CD4-positive, alpha-beta T cell treated with Interferon alpha-2 for 1 hour (primary cell): ENCODE measurements at regions not wholly inside any gene's neighbourhood (a gene's known extent, or its start where the extent isn't known, plus 50 kb on each side); places are given as distances from the start of the nearest gene placed in this dataset.
"Not testable (repeated sequence)": the region's sequence is repeated elsewhere in the genome, so short reads cannot be mapped to it uniquely, and the experiment has no call there.

Experiments used
- DNase-seq, 2 donors: peaks; one replicate each; pipeline ENCODE4 v3.0.0-alpha.2; 2020 to 2022

DNA sequence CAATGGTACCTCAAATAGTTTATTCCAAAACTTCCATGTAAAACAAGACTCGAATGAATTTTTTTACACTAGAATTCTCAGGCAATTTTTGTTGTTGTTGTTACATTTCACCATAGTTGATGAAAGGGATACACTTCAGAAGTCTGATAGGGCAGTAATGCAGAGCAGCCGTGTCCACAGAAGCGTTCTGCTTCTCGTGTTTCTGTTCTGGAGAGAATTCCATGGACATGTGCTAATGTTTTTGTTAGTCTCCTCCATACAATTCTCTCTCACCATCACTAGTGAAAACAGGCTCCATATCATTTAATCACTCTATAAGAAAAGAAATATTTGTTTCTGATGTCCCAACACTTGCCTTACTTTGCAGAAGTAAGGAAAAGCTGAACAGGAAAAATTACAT, 606.1 kb downstream of the SLC16A7 start:
- DNase-seq, result no peak

DNA sequence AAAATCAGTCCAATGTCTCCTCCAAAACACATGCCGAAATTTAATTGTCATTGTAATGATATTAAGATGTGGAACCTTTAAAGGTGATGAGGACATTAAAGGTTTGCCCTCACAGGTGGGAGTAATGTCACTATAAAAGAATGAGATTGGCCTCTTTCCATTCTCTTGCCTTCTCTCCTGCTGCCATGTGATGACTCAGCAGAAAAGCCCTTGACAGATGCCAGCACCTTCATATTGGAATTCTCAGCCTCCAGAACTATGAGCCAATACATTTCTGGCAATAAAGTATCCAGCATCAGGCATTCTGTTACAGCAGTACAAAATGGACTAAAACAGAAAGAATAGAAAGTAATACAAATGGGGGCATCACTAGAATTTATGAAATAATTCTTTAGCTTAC, 609.7 kb downstream of the SLC16A7 start:
- no peak for DNase-seq

DNA sequence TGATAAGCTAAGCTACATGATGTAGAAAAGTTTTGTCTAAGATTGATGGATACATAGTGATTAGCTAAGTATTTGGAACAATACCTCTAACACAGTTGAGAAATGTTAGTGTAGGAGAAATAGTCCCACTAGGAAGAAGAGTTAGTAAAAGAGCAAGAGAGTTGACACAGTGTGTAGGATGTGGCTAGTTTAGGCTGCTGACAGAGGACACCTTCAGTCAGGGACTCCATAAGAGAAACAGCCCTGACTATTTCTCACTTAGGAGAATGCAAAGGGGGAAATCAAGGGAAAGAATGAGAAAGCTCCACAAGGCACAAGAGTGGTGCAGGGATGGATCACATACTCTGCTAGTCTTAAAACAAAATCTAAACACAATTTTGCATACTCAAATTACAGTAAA, 613.7 kb downstream of the SLC16A7 start:
- no peak for DNase-seq

DNA sequence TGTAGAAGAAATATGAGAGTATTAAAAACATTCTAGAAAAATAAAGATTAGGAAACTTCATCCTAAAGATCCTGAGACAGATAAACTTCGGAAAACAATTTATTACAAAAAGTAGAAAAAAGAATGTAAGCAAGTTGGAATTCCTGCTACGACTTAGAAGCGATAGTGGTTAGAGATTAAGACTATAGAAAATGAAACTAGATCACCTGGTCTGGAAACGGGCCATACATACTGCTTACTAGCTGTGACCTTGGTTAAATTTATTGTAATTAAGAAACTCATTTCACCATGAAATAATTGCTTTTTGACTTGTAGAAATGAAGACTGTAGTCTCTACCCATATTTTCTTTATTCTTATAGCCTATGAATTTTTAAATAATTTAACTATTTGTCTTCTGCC, 614.1 kb downstream of the SLC16A7 start:
- DNase-seq, result no peak

DNA sequence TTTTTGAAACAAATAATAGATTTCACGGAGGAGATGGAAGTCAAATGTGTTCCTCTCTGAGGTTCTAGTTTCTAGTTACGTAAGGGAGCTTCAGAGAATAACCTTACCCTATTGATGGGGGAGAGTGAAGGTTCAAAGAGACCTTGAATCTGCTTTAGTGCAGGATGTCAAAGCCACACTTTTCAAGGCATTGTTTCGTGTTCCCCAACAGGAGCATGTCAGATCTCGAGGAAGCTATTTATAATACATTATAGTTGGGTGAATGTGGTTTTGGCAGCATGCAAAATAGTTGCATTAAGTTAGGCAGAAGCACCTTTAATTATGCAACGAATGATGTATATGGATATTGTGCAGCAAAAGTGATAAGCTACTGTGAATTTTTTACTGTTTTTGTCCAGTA, 614.9 kb downstream of the SLC16A7 start:
- no peak for DNase-seq

DNA sequence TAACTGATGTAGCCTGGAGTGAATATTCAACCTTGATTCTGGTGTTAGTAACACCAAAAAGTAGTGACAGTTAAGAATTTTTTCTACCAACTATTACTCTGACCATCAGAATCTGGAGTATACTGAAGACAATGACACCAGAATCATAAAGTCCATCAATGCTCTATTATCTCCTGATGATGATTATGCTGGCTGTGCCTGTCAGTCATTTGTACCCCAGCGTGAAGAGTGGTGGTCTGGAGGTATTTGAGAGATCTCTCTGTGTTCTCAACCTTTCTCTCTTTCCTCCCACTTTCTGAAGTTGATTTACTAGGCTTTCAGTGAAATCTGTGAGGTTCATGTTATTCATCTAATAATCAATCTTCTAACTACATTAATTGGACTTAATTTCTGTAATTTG, 615.4 kb downstream of the SLC16A7 start:
- DNase-seq, result no peak

DNA sequence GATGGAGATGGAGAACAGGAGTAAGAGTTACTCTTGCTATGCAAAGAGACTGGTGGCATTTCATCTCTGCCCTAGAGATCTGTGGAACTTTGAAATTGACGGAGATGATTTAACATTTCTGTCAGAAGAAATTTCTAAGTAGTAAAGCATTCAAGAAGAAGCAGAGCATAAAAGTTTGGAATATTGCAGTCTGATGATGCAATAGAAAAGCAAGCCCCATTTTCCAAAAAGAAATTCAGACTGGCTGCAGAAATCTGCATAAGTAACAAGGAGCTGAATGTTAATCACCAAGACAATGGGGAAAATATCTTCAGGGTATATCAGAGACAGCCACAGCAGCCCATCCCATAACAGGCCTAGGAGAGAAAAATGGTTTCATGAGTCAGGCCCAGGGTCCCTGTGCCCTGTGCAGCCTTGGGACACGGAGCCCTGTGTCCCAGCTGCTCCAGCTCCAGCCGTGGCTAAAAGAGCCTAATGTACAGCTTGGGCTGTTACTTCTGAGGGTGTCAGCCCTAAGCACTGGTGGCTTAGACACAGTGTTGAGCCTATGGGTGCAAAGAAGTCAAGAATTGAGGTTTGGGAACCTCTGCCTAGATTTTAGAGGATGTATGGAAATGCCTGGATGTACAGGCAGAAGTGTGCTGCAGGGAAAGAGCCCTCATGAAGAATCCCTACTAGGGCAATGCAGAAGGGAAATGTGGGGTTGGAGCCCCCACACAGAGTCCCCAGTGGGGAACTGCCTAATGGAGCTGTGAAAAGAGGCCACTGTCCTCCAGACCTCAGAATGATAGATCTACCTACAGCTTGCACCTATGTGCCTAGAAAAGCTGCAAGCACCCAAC, 616.6 kb downstream of the SLC16A7 start:
- no peak for DNase-seq

DNA sequence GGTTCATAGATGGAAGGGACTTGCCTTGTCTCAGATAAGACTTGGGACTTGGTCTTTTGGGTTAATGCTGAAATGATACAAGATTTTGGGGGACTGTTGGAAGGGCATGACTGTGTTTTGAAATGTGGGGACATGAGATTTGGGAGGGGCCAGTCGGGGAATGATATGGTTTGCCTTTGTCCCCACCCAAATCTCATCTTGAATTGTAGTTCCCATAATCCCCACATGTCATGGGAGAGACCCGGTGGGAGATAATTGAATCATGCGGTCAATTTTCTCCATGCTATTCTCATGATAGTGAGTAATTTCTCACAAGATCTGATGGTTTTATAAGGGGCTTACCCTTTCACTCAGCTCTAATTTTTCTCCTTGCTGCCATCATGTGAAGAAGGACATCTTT, 617.4 kb downstream of the SLC16A7 start:
- not testable (repeated sequence) for DNase-seq

DNA sequence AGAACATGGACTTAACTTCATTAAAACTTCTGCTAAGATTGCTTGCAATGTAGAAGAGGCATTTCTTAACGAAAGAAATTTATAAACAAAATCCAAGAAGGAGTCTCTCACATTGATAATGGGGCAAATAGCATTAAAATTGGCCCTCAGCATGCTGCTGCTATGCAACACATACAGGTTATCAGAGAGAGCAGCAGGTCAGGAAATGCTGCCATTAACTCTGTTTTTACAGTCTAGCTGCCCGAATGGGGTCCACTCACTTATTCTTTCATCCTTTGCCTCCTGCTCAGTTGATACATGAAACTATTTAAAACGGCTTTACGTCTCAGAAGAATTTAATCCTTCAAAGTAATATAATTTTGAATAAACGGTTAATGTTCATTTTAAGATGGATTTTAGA, 620.4 kb downstream of the SLC16A7 start:
- DNase-seq, result no peak

DNA sequence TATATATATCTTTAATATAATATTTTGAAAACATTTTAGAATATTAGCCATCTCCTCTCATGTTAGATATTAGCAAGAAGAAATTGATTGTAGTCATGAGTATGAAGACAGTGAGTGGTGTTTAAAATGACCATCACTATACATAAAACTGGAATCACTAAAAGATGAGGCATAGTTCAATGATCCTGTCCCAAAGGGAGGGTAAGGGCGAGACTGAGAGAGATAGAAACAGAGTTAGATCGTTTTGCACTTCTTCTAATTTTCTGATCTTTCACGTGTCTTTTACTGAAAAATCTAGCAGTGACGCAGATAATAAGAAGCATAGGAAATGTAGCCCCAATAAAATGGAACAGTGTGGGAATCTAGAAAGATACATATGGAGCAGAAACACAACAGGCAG, 627.4 kb downstream of the SLC16A7 start:
- no peak for DNase-seq

DNA sequence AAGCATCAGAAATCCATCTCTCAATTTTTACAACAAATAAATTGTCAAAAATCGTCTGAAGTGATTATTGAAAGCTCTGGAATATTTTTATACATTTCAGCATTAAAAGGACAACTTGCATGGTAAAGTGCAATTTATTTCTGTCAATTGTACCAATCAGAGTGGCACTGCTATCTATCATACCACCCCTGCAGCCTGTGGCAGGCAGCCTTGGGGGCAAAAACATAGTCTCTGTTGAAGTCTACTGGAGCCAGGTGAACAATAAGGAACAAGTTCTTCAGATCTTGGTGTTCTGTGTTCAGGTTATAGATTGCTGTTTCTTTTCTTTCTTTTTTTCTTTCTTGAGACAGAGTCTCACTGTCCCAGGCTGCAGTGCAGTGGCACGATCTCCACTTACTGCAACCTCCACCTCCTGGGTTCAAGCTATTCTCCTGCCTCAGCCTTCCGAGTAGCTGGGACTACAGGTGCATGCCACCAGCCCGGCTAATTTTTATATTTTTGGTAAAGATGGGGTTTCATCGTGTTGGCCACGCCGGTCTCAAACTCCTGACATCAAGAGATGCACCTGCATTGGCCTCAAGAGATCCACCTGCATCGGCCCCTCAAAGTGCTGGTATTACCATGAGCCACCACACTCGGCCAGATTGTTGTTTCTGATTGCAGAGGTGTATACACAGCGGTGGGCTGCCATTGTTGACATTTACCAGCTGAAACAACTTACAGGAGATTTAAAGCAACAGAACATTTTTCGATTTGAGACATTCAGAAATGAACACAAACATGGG, 629.6 kb downstream of the SLC16A7 start:
- DNase-seq, result no peak

DNA sequence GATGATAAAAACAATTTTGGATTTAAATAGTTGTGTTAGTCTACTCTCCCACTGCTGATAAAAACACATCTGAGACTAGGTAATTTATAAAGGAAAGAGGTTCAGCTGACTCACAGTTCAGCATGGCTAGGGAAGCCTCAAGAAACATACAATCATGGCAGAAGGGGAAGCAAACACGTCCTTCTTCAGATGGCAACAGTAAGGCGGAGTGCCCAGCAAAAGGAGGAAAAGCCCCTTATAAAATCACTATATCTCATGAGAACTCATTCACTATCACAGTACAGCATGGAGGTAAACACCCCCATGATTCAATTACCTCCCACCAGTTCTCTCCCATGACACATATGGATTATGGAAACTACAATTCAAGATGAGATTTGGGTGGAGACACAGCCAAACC, 632.1 kb downstream of the SLC16A7 start:
- DNase-seq, result no peak

DNA sequence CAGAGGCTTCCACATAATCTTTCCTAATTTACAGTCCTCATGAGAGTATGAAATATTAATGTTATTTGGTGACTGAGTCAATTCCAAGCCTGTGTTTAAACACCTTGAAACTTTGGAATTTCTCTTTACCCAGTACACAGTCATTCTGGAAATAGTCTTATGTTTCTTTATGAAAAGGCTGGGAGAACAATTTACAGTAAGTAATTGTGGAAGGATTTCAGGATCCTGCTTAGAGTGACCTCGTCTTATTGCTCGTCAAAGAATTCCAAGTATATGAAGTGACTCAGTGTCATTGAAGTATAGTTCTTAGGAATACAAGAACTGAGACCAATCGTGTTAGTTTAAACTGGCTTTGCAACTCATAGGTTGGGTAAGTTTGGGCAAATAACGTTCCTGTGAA, 634.2 kb downstream of the SLC16A7 start:
- DNase-seq, result no peak

DNA sequence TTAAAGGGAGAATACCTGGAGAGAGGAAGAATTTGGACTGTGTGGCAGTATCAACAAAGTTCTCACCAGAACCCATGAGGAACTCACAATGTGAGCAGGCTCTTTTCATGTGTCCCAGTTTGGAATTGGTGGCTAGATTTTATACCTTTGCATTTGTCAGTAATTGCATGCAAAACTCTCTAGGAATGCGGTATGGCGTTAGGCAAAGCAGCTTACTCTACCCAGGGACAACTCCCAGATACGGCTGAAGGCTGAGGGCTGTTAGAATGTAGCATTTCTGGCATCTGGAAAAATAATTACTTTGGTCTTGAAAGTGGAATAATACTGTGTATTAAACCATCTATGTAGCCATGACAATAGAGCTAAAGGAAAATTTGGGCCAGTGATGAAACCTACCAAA, 635.5 kb downstream of the SLC16A7 start:
- DNase-seq, result no peak

DNA sequence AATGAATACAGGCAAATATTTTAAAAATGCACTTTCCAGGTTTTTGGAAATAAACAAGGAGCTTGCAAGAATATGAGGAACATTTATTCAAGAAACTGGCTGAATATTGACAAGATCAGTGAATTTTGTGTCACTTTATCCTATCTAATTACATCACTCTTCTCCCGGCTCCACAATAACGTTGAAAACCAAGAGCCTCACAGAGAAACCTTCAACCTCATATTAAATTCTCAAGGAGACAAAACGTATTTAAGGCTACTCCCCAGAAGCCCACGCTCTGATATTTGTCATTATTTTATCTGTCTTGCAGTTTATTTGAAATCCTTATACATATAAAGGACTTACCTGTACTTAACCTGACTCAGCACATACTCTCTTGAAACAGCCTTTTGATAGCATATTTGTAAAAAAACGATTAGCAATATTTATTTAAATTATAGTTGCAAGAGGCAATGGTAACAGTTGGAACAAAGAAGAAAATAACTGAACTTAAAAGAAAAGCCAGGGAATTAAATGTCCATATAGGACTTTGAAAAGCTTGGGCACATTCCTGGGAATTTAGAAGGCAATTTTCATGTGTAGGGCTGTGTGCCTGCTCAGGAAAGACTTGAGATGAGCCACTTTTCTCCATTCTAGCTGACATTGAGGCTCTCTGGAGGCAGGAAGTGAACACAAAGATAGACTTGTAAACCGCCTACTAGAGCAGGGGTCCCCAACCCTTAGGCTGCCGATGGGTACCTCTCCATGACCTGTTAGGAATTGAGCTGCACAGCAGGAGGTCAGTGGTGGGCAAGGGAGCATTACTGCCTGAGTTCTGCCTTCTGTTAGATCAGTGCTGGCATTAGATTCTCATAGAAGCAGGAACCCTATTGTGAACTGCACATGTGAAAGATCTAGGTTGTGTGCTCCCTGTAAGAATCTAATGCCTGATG, 636.4 kb downstream of the SLC16A7 start:
- no peak for DNase-seq

DNA sequence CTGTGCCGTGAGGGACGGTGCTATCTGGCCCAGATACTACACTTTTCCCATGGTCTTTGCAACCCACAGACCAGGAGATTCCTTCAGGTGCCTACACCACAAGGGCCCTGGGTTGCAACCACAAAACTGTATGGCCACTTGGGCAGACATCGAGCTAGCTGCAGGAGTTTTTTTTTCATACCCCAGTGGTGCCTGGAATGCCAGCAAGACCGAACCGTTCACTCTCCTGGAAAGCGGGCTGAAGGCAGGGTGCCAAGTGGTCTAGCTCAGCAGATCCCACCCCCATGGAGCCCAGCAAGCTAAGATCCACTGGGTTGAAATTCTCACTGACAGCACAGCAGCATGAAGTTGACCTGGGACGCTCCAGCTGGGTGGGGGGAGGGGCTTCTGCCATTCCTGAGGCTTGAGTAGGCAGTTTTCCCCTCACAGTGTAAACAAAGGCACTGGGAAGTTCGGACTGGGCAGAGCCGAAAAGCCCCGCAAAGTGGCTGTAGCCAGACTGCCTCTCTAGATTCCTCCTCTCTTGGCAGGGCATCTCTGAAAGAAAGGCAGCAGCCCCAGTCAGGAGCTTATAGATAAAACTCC, 638.9 kb downstream of the SLC16A7 start:
- not testable (repeated sequence) for DNase-seq

DNA sequence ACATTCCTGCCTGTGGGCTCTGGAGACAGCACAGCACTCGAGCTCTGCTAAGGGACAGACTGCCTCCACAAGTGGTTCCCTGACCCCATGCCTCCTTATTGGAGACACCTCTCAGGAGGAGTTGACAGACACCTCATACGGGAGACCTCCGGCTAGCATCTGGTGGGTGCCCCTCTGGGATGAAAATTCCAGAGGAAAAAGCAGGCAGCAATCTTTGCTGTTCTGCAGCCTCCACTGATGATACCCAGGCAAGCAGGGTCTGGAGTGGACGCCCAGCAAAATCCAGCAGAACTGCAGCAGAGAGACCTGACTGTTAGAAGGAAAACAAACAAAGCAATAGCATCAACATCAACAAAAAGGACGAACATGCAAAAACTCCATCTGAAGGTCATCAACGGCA, 639.4 kb downstream of the SLC16A7 start:
- DNase-seq, result no peak

DNA sequence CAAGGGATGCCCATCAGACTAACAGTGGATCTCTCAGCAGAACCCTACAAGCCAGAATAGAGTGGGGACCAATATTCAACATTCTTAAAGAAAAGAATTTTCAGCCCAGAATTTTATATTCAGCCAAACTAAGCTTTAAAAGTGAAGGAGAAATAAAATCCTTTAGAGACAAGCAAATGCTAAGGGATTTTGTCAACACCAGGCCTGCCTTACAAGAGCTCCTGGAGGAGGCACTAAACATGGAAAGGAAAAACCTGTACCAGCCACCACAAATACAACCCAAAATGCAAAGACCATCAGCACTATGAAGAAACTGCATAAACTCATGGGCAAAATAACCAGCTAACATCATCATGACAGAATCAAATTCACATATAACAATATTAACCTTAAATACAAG, 640.6 kb downstream of the SLC16A7 start:
- DNase-seq, result not testable (repeated sequence)

DNA sequence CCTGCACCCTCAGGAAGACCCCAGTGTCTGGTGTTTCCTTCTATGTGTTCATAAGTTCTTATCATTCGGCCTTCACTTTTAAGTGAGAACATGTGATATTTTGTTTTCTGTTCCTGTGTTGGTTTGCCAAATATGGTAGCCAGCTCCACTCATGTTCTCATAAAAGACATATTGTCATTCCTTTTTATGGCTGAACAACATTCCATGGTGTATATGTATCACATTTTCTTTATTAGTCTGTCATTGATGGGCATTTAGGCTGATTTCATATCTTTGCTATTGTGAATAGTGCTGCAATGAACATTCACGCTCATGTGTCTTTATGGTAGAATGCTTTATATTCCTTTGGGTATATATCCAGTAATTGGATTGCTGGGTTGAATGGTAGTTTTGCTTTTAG, 645.1 kb downstream of the SLC16A7 start:
- no peak for DNase-seq

DNA sequence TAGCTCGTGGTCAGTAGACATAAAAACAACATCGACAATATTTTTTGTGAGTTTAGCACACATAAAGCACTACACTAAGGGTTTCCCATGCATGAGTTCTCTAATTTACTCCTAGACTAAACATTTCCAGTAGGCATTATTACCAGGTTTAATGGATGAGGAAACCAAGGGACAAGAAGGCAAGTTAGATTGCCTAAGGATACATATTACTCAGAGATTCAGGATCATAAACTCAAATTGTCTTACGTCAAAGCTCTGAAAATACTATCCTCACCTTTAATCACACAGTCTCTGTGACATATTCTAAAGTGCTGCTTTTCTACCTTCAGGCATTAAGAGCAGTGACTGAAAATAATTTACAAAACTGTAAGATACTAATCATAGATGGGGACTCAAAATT, 655.3 kb downstream of the SLC16A7 start:
- no peak for DNase-seq

DNA sequence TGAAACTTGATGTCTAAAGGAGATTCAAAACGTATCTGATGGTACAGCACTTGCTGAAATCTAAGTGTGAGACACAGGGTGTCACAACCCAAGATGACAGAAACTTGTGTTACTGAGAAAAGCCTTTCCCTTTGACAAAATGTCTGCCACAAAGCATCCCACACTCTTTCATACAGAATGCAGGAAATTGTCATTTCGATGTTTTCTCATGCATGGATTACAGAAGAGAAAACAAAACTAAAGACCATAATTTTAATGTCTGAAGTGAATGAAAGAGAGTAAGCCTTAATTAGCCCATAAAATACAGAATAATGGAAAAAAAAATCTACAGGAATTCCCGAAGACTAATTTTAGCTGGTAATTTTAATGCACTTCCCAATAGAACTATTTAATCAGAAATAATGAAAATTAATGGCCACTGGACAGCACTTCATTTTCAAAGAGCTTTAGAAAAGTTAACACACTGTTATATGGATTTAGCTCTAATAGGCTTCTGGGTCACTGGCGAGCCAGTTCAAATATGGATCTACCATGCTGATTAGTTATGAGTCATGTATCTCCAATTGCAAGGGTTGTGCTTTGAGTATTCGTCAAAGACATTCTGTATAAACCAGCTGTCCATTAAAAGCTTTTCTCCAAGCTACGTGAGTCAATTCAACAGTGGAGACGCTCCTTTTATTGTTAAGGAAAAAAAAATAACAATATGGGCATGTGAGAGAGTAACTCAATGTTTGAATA, 656.7 kb downstream of the SLC16A7 start:
- no peak for DNase-seq

DNA sequence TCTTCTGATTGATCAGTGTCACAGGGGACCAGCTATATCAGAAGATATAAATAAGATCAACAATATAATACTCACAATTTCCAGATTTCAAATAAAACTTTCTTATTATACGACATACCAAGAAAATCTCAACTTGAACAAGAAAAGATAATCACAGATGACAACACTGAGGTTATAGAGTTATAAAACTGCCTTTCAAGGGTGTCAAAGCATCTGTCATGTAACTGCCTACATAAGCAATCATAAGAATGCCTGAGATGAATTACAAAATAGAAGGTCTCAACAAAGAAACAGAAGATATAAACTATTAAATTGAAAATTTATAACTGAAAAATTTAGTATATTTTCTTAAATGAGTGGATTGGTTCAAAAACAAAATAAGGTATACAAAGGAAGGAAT, 659.2 kb downstream of the SLC16A7 start:
- no peak for DNase-seq
